Esophagus squamous epithelium (tissue), 5 donors: ENCODE measurements at regions not wholly inside any gene's neighbourhood (a gene's known extent, or its start where the extent isn't known, plus 50 kb on each side); places are given as distances from the start of the nearest gene placed in this dataset.

Source experiments
- DNase-seq: peaks from one replicate; lab custom pipeline; 2025; lab: John Stamatoyannopoulos, UW
- H3K27ac ChIP-seq, 4 donors: fragments of 200-600 bp; sonication (generic); one replicate each; pipeline ENCODE4 v1.5.1; 2016 to 2019; ENCODE audit warnings: mild to moderate bottlenecking in 1 of 4
- H3K27me3 ChIP-seq, 4 donors: fragments of 200-600 bp; sonication (generic); 1 replicate in 3 of 4; 2 replicates in 1 of 4; pipeline versions ENCODE4 v1.5.1 to v1.6.0; 2017 to 2021; ENCODE audit warnings: antibody characterized with exemption in 1 of 4
- H3K36me3 ChIP-seq, 3 donors: fragments of 200-600 bp; sonication (generic); one replicate each; pipeline ENCODE4 v1.5.1; 2016 to 2019
- H3K4me1 ChIP-seq, 3 donors: fragments of 200-600 bp; sonication (generic); one replicate each; pipeline ENCODE4 v1.5.1; 2017 to 2019
- H3K4me3 ChIP-seq, 4 donors: fragments of 200-600 bp; sonication (generic); 1 replicate in 3 of 4; 2 replicates in 1 of 4; pipeline ENCODE4 v1.5.1; 2016 to 2019; ENCODE audit warnings: mild to moderate bottlenecking in 2 of 4, moderate library complexity in 1 of 4
- H3K9me3 ChIP-seq, 3 donors: fragments of 200-600 bp; sonication (generic); one replicate each; pipeline ENCODE4 v1.5.1; 2016 to 2019
- POLR2A ChIP-seq, 4 donors: fragments of 450-650 bp; IDR thresholded peaks; one replicate each; pipeline ENCODE4 v1.6.1; 2017; ENCODE audit warnings: antibody characterized with exemption in 4 of 4, mild to moderate bottlenecking in 4 of 4, moderate library complexity in 3 of 4
- WGBS, 2 donors: methylation state at CpG; one replicate each; pipeline ENCODE4 v1.1.5; 2018; 5-methylcytosine and 5-hydroxymethylcytosine counted together
- intact Hi-C: fragments of 100-400 bp; cut with DNase I; formaldehyde crosslinking; loops from one replicate; pipeline ENCODE4 v1.15.0; 2022
- TF ChIP-seq, protein P1 (sequence below), 6 experiments: fragments of 450-650 bp in 4 of 6; fragments of 200-600 bp in 2 of 6; sonication (generic) in 2 of 6; IDR thresholded peaks; one replicate each; pipeline ENCODE4 v1.5.1; 2016 to 2019; ENCODE audit warnings: antibody characterized with exemption in 6 of 6, mild to moderate bottlenecking in 4 of 6, moderate library complexity in 4 of 6
- donor health status: DM: yes; HTN: yes; CAD: no.

- no peak overlapping the region for H3K27ac ChIP-seq
- no peaks in the 10 kb centered on the region for H3K36me3 ChIP-seq
- H3K4me1 ChIP-seq: no peaks in the 10 kb centered on the region
- TF ChIP-seq POLR2A (IDR thresholded peaks at IDR 0.05): no peak
- TF ChIP-seq, protein P1, sequence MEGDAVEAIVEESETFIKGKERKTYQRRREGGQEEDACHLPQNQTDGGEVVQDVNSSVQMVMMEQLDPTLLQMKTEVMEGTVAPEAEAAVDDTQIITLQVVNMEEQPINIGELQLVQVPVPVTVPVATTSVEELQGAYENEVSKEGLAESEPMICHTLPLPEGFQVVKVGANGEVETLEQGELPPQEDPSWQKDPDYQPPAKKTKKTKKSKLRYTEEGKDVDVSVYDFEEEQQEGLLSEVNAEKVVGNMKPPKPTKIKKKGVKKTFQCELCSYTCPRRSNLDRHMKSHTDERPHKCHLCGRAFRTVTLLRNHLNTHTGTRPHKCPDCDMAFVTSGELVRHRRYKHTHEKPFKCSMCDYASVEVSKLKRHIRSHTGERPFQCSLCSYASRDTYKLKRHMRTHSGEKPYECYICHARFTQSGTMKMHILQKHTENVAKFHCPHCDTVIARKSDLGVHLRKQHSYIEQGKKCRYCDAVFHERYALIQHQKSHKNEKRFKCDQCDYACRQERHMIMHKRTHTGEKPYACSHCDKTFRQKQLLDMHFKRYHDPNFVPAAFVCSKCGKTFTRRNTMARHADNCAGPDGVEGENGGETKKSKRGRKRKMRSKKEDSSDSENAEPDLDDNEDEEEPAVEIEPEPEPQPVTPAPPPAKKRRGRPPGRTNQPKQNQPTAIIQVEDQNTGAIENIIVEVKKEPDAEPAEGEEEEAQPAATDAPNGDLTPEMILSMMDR (IDR thresholded peaks at IDR 0.05): no peak
- no peaks in the 10 kb centered on the region for H3K27me3 ChIP-seq
- 42 to 51% methylated on average over 2 of the region's 2 CpGs for WGBS, 2 donors
- DNase-seq: no peak
- intact Hi-C loops: no loop called here
- no peak overlapping the region for H3K4me3 ChIP-seq
- H3K9me3 ChIP-seq: no peaks in the 10 kb centered on the region
Measured at GRCh38 chr6:67292169-67292568, 1342.9 kb upstream of the ADGRB3 start.

DNA sequence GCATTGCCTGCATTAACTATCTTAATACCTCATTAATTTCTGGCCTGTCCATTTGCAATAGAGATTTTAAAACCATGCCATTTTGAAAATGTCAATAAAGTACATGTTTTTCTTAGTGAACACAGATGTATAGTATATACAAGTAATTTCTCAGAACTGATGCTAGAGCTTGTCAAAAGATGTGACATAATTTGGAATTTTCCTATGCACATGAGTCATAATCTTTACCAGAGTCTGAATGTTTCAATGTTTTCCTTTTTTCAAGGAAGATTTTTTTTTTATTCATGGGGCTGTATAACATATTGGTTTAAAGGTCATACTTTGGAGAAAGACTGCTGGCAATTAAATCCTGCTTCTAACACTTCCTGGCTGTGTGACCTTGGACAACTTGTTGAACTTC, 1347.5 kb upstream of the ADGRB3 start:
- H3K27ac ChIP-seq: no peak overlapping the region
- H3K36me3 ChIP-seq: no peaks in the 10 kb centered on the region
- no peaks in the 10 kb centered on the region for H3K4me1 ChIP-seq
- DNase-seq: no peak
- TF ChIP-seq, protein P1 (IDR thresholded peaks at IDR 0.05): no peak
- no peak for TF ChIP-seq POLR2A (IDR thresholded peaks at IDR 0.05)
- no peak overlapping the region for H3K4me3 ChIP-seq
- H3K27me3 ChIP-seq: no peaks in the 10 kb centered on the region
- H3K9me3 ChIP-seq: no peaks in the 10 kb centered on the region
- intact Hi-C loops: no loop called here

GRCh38 chr6:67285770-67286495, 1349.1 kb upstream of the ADGRB3 start:
- no peak overlapping the region for H3K27ac ChIP-seq
- no peak for DNase-seq
- no peak overlapping the region for H3K4me3 ChIP-seq
- H3K4me1 ChIP-seq: no peaks in the 10 kb centered on the region
- no peaks in the 10 kb centered on the region for H3K27me3 ChIP-seq
- intact Hi-C loops: no loop called here
- no peaks in the 10 kb centered on the region for H3K9me3 ChIP-seq
- TF ChIP-seq, protein P1 (IDR thresholded peaks at IDR 0.05): no peak
- no peak for TF ChIP-seq POLR2A (IDR thresholded peaks at IDR 0.05)
- no peaks in the 10 kb centered on the region for H3K36me3 ChIP-seq

GRCh38 chr6:67277312-67277711, 1357.8 kb upstream of the ADGRB3 start:
- no peak for DNase-seq
- intact Hi-C loops: no loop called here
- H3K4me3 ChIP-seq: no peak overlapping the region
- H3K4me1 ChIP-seq: no peaks in the 10 kb centered on the region
- TF ChIP-seq, protein P1 (IDR thresholded peaks at IDR 0.05): no peak
- H3K27ac ChIP-seq: no peak overlapping the region
- H3K36me3 ChIP-seq: no peaks in the 10 kb centered on the region
- no peaks in the 10 kb centered on the region for H3K9me3 ChIP-seq
- 68 to 69% methylated on average over 2 of the region's 2 CpGs for WGBS, 2 donors
- H3K27me3 ChIP-seq: no peaks in the 10 kb centered on the region

DNA sequence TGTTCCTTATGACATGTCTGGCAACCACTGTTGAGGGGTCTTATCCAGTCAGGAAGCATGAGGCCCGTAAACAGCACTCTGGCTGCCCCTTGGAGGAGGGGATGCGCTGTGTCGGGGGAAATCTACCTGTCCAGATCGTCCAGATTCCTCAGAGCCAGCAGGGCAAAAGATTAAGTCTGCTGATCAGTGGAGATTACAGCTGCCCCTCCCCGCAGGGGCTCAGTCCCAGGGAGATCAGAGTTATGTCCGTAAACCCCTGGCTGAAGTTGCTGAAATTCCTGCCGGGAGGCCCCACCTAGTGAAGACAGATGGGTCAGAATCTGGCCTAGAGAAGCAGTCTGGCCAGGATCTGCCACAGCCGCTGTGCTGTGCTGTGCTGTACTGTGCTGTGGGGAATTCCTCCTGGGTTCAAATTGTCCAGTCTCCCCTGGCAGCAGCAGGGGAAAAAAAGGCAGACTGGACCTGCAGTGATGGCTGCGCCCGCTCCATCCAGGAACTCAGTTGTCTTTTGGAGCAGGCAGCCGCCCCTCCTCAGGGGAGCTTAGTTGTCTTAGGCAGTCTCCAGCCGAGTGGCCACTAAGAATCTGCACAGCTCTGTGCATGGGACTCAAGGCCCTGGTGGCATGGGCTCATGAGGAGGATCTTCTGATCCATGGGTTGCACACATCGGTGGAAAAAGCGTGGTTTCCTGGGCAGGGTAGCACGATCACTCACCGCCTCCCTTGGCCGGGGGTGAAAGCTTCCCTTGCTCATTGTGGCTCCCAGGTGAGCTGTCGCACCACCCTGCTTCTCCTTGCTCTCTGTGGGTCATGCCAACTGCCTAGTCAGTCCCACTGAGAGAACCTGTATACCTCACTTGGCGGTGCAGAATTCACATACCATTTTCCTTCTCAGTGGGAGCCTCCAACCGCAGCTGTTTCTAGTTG, 1368.8 kb upstream of the ADGRB3 start:
- intact Hi-C loops: no loop called here
- Histone ChIP-seq H3K9me3 (no peaks in the 10 kb centered on the region), H3K27me3 (no peaks in the 10 kb centered on the region), H3K36me3 (no peaks in the 10 kb centered on the region), H3K27ac (no peak overlapping the region), H3K4me1 (no peaks in the 10 kb centered on the region), H3K4me3 (no peak overlapping the region)
- TF ChIP-seq, protein P1 (IDR thresholded peaks at IDR 0.05): no peak
- TF ChIP-seq POLR2A (IDR thresholded peaks at IDR 0.05): no peak
- DNase-seq: no peak
- WGBS, 2 donors: 67 to 79% methylated on average over 9 to 11 of the region's 20 CpGs
